ENCODE measurements at regions not wholly inside any gene's neighbourhood (a gene's known extent, or its start where the extent isn't known, plus 50 kb on each side); places are given as distances from the start of the nearest gene placed in this dataset.

- Histone ChIP-seq H3K4me1 (ENCODE audit: insufficient read depth, low read length) (peaks cover 23% of the 10 kb centered on the region), H3K79me1 (ENCODE audit: insufficient read depth, low read depth, low read length, poor library complexity, severe bottlenecking) (no peaks in the 10 kb centered on the region), H3K79me2 (ENCODE audit: insufficient read depth, low read length) (no peaks in the 10 kb centered on the region), H4K5ac (ENCODE audit: insufficient read length, low read depth, low read length) (no peak overlapping the region), H2BK12ac (ENCODE audit: insufficient read length, low read depth, low read length) (no peak overlapping the region), H3K56ac (ENCODE audit: insufficient read length, low read depth, low read length) (no peak overlapping the region), H2BK20ac (ENCODE audit: low read depth, low read length, poor library complexity, severe bottlenecking) (no peak overlapping the region), H3K18ac (ENCODE audit: insufficient read length, low read depth, low read length) (no peak overlapping the region), H3K14ac (ENCODE audit: insufficient read depth, low read length) (no peak overlapping the region), H4K91ac (ENCODE audit: insufficient read length, low read depth, low read length) (no peak overlapping the region), H2BK15ac (ENCODE audit: low read depth, low read length) (no peak overlapping the region), H3K23me2 (ENCODE audit: insufficient read length, low read depth, low read length, poor library complexity, severe bottlenecking) (no peaks in the 10 kb centered on the region), H3K9me3 (ENCODE audit: control insufficient read depth, low read depth, low read length) (no peaks in the 10 kb centered on the region), H2AK5ac (ENCODE audit: insufficient read length, low read length) (no peak overlapping the region), H3K23ac (ENCODE audit: insufficient read length, low read depth, low read length) (no peak overlapping the region), H4K8ac (replicated peaks; ENCODE audit: insufficient read length, low read depth, low read length) (no peak overlapping the region), H3K27ac (ENCODE audit: insufficient read length, low read depth, low read length) (no peak overlapping the region), H3K4me2 (ENCODE audit: insufficient read depth, insufficient read length, low read length) (no peak overlapping the region), H3K9ac (ENCODE audit: extremely low read depth, insufficient read length, low read length) (no peak overlapping the region), H2BK120ac (ENCODE audit: low read depth, low read length, poor library complexity, severe bottlenecking) (no peak overlapping the region), H2AFZ (ENCODE audit: low read length) (no peak overlapping the region), H4K20me1 (ENCODE audit: control insufficient read depth, insufficient read depth, insufficient read length) (no peaks in the 10 kb centered on the region), H3K4ac (ENCODE audit: low read depth, low read length) (no peak overlapping the region), H3T11ph (ENCODE audit: low read length) (no peak overlapping the region), H3K27me3 (ENCODE audit: insufficient read depth, low read length) (no peaks in the 10 kb centered on the region), H2BK5ac (ENCODE audit: insufficient read length, low read length) (no peak overlapping the region)
- H3K4me1 Mint-ChIP-seq, result peaks cover 39 to 45% of the 10 kb centered on the region in 2 experiments
- no peak for DNase-seq
- no peak overlapping the region for H3K27ac Mint-ChIP-seq
- WGBS (ENCODE audit: extremely low coverage, insufficient read length, low lambda C conversion rate), result no CpG with 5 or more reads among the region's 14 CpGs
- no peaks in the 10 kb centered on the region; the same call in 1 of the 2 replicates for H3K27me3 Mint-ChIP-seq (ENCODE audit: low read depth)
- no peak for TF ChIP-seq CTCF (conservative IDR thresholded peaks at IDR 0.05)
- peak overlapping the region in 1 of 2 experiments; percentile 29; a peak in 2 of 5 replicates for H3K4me3 Mint-ChIP-seq
- no peaks in the 10 kb centered on the region for H3K9me3 Mint-ChIP-seq
- H3K36me3 Mint-ChIP-seq (ENCODE audit: insufficient read depth in 1 of 3, low read depth in 3 of 3), result peaks cover 0 to 3% (median 2%) of the 10 kb centered on the region in 3 experiments; a peak in 4 of 7 replicates
These were observed 213.5 kb downstream of the CTTN start for GRCh38 chr11:70611821-70612220.
